GM19043 (cell line): ENCODE measurements at regions not wholly inside any gene's neighbourhood (a gene's known extent, or its start where the extent isn't known, plus 50 kb on each side); places are given as distances from the start of the nearest gene placed in this dataset.
"Not testable (repeated sequence)": the region's sequence is repeated elsewhere in the genome, so short reads cannot be mapped to it uniquely, and the experiment has no call there.

ENCODE experiments used
- ATAC-seq: cut with Tn5 transposase; IDR thresholded peaks from one replicate; pipeline ENCODE4 v1.9.1; 2021; ENCODE audit warnings: low read depth; ENCODE audit not compliant: unreplicated experiment

- ATAC-seq, result no peak
Measured at GRCh38 chr4:104015680-104016079, 295.9 kb upstream of the TACR3 start.

GRCh38 chr4:104010722-104011121, 290.9 kb upstream of the TACR3 start:
- ATAC-seq, result no peak

- not testable (repeated sequence) for ATAC-seq
Measured at GRCh38 chr4:104002318-104002717, 282.5 kb upstream of the TACR3 start.

- ATAC-seq, result no peak
Measured at GRCh38 chr4:103998756-103999155, 279.0 kb upstream of the TACR3 start.

- ATAC-seq, result no peak
Measured at GRCh38 chr4:103996637-103997036, 276.9 kb upstream of the TACR3 start.

GRCh38 chr4:103996064-103996463, 276.3 kb upstream of the TACR3 start:
- no peak for ATAC-seq

GRCh38 chr4:103994059-103994458, 274.3 kb upstream of the TACR3 start:
- no peak for ATAC-seq

GRCh38 chr4:103982454-103982853, 262.7 kb upstream of the TACR3 start:
- no peak for ATAC-seq

- ATAC-seq, result no peak
Measured at GRCh38 chr4:103948244-103949018, 228.6 kb upstream of the TACR3 start.

GRCh38 chr4:103947617-103948016, 227.8 kb upstream of the TACR3 start:
- ATAC-seq, result no peak

GRCh38 chr4:103946621-103947268, 227.0 kb upstream of the TACR3 start:
- not testable (repeated sequence) for ATAC-seq

GRCh38 chr4:103938488-103938887, 218.7 kb upstream of the TACR3 start:
- no peak for ATAC-seq

- no peak for ATAC-seq
Measured at GRCh38 chr4:103936653-103937145, 216.9 kb upstream of the TACR3 start.

GRCh38 chr4:103934178-103934789, 214.5 kb upstream of the TACR3 start:
- ATAC-seq, result peak; percentile 85

- ATAC-seq, result no peak
Measured at GRCh38 chr4:103928370-103928769, 208.6 kb upstream of the TACR3 start.

GRCh38 chr4:103923551-103923950, 203.8 kb upstream of the TACR3 start:
- no peak for ATAC-seq

- no peak for ATAC-seq
Measured at GRCh38 chr4:103918214-103918613, 198.4 kb upstream of the TACR3 start.

GRCh38 chr4:103915224-103915869, 195.6 kb upstream of the TACR3 start:
- peak; percentile 83 for ATAC-seq

GRCh38 chr4:103907414-103907813, 187.6 kb upstream of the TACR3 start:
- no peak for ATAC-seq

GRCh38 chr4:103904123-103904522, 184.3 kb upstream of the TACR3 start:
- no peak for ATAC-seq

GRCh38 chr4:103902730-103903129, 182.9 kb upstream of the TACR3 start:
- ATAC-seq, result no peak
